ENCODE measurements at regions not wholly inside any gene's neighbourhood (a gene's known extent, or its start where the extent isn't known, plus 50 kb on each side); places are given as distances from the start of the nearest gene placed in this dataset.
"Not testable (repeated sequence)": the region's sequence is repeated elsewhere in the genome, so short reads cannot be mapped to it uniquely, and the experiment has no call there.

- TF ChIP-seq CTCF (IDR thresholded peaks at IDR 0.05) (no peak), POLR2A (IDR thresholded peaks at IDR 0.05) (no peak)
- no peak for DNase-seq
- Histone ChIP-seq H3K9me3 (no peaks in the 10 kb centered on the region), H3K27ac (no peak overlapping the region), H3K4me1 (no peaks in the 10 kb centered on the region), H3K4me3 (replicated peaks in 1 of 3) (no peak overlapping the region), H3K27me3 (no peaks in the 10 kb centered on the region), H3K36me3 (no peaks in the 10 kb centered on the region)
- 70 to 75% methylated on average over 2 of the region's 2 CpGs for WGBS, 2 donors
- intact Hi-C loops (cut with DNase I), result no loop called here
Observed at GRCh38 chr7:81143856-81144255, 225.0 kb upstream of the SEMA3C start.

- H3K27ac ChIP-seq; H3K9me3 ChIP-seq; intact Hi-C loops (cut with DNase I); H3K27me3 ChIP-seq; H3K4me1 ChIP-seq; H3K4me3 ChIP-seq (replicated peaks in 1 of 3); H3K36me3 ChIP-seq; DNase-seq: not testable (repeated sequence)
- 96 to 97% methylated on average over 14 to 38 of the region's 45 CpGs for WGBS, 2 donors
Observed at GRCh38 chr7:81141257-81142205, 222.7 kb upstream of the SEMA3C start.

GRCh38 chr7:81140775-81141174 is 221.9 kb upstream of the SEMA3C start:
- Histone ChIP-seq H3K27me3 (no peaks in the 10 kb centered on the region), H3K4me1 (no peaks in the 10 kb centered on the region), H3K27ac (no peak overlapping the region), H3K9me3 (no peaks in the 10 kb centered on the region), H3K36me3 (no peaks in the 10 kb centered on the region), H3K4me3 (replicated peaks in 1 of 3) (no peak overlapping the region)
- 73 to 79% methylated on average over 3 of the region's 3 CpGs for WGBS, 2 donors
- intact Hi-C loops (cut with DNase I), result no loop called here
- DNase-seq, result no peak
- TF ChIP-seq CTCF (IDR thresholded peaks at IDR 0.05) (no peak), POLR2A (IDR thresholded peaks at IDR 0.05) (no peak)

- intact Hi-C loops (cut with DNase I), result no loop called here
- WGBS, 2 donors, result 79 to 82% methylated on average over 2 of the region's 2 CpGs
- no peaks in the 10 kb centered on the region for H3K27me3 ChIP-seq
- H3K4me1 ChIP-seq, result no peaks in the 10 kb centered on the region
- no peak overlapping the region for H3K4me3 ChIP-seq (replicated peaks in 1 of 3)
- no peaks in the 10 kb centered on the region for H3K9me3 ChIP-seq
- H3K36me3 ChIP-seq, result no peaks in the 10 kb centered on the region
- TF ChIP-seq POLR2A (IDR thresholded peaks at IDR 0.05), result no peak
- no peak for TF ChIP-seq CTCF (IDR thresholded peaks at IDR 0.05)
- H3K27ac ChIP-seq, result no peak overlapping the region
- DNase-seq, result no peak
Observed at GRCh38 chr7:81140252-81140651, 221.4 kb upstream of the SEMA3C start.

- DNase-seq, result no peak
- no peaks in the 10 kb centered on the region for H3K36me3 ChIP-seq
- intact Hi-C loops (cut with DNase I), result no loop called here
- no peaks in the 10 kb centered on the region for H3K27me3 ChIP-seq
- H3K4me1 ChIP-seq, result no peaks in the 10 kb centered on the region
- no peaks in the 10 kb centered on the region for H3K9me3 ChIP-seq
- no peak for TF ChIP-seq CTCF (IDR thresholded peaks at IDR 0.05)
- no peak for TF ChIP-seq POLR2A (IDR thresholded peaks at IDR 0.05)
- 72% methylated on average over 1 of the region's 1 CpG for WGBS, 2 donors
- no peak overlapping the region for H3K4me3 ChIP-seq (replicated peaks in 1 of 3)
- H3K27ac ChIP-seq, result no peak overlapping the region
Observed at GRCh38 chr7:81138870-81139269, 220.0 kb upstream of the SEMA3C start.

All from thyroid gland (tissue), 4 donors.